Endothelial cell (in vitro differentiated cells): ENCODE measurements at regions not wholly inside any gene's neighbourhood (a gene's known extent, or its start where the extent isn't known, plus 50 kb on each side); places are given as distances from the start of the nearest gene placed in this dataset.

Experiments used
- DNase-seq: peaks from one replicate; pipeline ENCODE4 v3.0.0; 2021; ENCODE audit warnings: low spot score
- H3K27ac Mint-ChIP-seq: one replicate; pipeline ENCODE4 v1.8.0; 2021; ENCODE audit warnings: mixed read lengths, inconsistent platforms; ENCODE audit not compliant: unreplicated experiment
- H3K27me3 Mint-ChIP-seq: one replicate; pipeline ENCODE4 v1.8.0; 2021; ENCODE audit warnings: mild to moderate bottlenecking, moderate library complexity, mixed read lengths, inconsistent platforms; ENCODE audit not compliant: unreplicated experiment
- H3K36me3 Mint-ChIP-seq: one replicate; pipeline ENCODE4 v1.8.0; 2021; ENCODE audit warnings: mild to moderate bottlenecking, low read depth, mixed read lengths, inconsistent platforms; ENCODE audit not compliant: unreplicated experiment
- H3K4me1 Mint-ChIP-seq: one replicate; pipeline ENCODE4 v1.8.0; 2021; ENCODE audit warnings: mild to moderate bottlenecking, mixed read lengths, inconsistent platforms; ENCODE audit not compliant: unreplicated experiment
- H3K4me3 Mint-ChIP-seq: one replicate; pipeline ENCODE4 v1.8.0; 2021; ENCODE audit warnings: mild to moderate bottlenecking, mixed read lengths, inconsistent platforms; ENCODE audit not compliant: unreplicated experiment
- H3K9me3 Mint-ChIP-seq: one replicate; pipeline ENCODE4 v1.8.0; 2021; ENCODE audit warnings: mixed read lengths, inconsistent platforms; ENCODE audit not compliant: unreplicated experiment
- TF ChIP-seq, protein P1 (sequence below): fragments of 200-600 bp; sonication (generic); IDR thresholded peaks from one replicate; pipeline ENCODE4 v1.5.0; 2021; ENCODE audit warnings: antibody characterized with exemption; ENCODE audit not compliant: unreplicated experiment

- Mint-ChIP-seq H3K4me1 (peaks cover 9% of the 10 kb centered on the region), H3K4me3 (no peak overlapping the region), H3K27ac (no peak overlapping the region), H3K9me3 (no peaks in the 10 kb centered on the region), H3K27me3 (peaks cover 13% of the 10 kb centered on the region), H3K36me3 (peaks cover 14% of the 10 kb centered on the region)
- TF ChIP-seq, protein P1, sequence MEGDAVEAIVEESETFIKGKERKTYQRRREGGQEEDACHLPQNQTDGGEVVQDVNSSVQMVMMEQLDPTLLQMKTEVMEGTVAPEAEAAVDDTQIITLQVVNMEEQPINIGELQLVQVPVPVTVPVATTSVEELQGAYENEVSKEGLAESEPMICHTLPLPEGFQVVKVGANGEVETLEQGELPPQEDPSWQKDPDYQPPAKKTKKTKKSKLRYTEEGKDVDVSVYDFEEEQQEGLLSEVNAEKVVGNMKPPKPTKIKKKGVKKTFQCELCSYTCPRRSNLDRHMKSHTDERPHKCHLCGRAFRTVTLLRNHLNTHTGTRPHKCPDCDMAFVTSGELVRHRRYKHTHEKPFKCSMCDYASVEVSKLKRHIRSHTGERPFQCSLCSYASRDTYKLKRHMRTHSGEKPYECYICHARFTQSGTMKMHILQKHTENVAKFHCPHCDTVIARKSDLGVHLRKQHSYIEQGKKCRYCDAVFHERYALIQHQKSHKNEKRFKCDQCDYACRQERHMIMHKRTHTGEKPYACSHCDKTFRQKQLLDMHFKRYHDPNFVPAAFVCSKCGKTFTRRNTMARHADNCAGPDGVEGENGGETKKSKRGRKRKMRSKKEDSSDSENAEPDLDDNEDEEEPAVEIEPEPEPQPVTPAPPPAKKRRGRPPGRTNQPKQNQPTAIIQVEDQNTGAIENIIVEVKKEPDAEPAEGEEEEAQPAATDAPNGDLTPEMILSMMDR, result no peak
- DNase-seq, result no peak
Measured at GRCh38 chr1:175894581-175894980, 151.2 kb upstream of the TNR start.

DNA sequence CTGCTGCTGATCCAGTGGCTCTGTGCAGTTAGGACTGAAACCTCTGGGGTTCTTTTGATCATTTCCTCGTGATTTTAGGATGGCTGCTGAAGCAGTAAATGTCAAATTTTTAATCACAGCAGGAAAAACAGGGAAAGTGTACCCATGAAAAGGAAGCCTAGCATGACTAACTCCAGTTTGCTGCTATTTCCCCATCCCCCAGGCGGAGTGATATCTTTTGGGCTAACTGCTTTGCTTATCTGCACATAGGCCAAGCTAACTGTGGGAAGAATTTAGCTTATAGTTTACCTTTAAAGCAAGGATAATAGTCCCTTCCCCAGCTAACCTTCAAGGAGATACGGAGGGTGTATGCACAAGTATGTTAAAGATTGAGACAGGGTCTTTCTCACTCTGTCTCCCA lies 149.8 kb upstream of the TNR start:
- Mint-ChIP-seq H3K4me1 (peaks cover 9% of the 10 kb centered on the region), H3K36me3 (peaks cover 13% of the 10 kb centered on the region), H3K27ac (no peak overlapping the region), H3K27me3 (peaks cover 12% of the 10 kb centered on the region), H3K4me3 (no peak overlapping the region), H3K9me3 (no peaks in the 10 kb centered on the region)
- TF ChIP-seq, protein P1, result no peak
- DNase-seq, result no peak

GRCh38 chr1:175892686-175893085 lies 149.3 kb upstream of the TNR start:
- Mint-ChIP-seq H3K36me3 (peaks cover 8% of the 10 kb centered on the region), H3K4me1 (peaks cover 7% of the 10 kb centered on the region), H3K27ac (peak overlapping the region; percentile 7), H3K27me3 (peaks cover 7% of the 10 kb centered on the region), H3K4me3 (peak overlapping the region; percentile 43), H3K9me3 (no peaks in the 10 kb centered on the region)
- TF ChIP-seq, protein P1, result no peak
- no peak for DNase-seq

- peaks cover 6% of the 10 kb centered on the region for H3K27me3 Mint-ChIP-seq
- no peak for DNase-seq
Measured at GRCh38 chr1:175891783-175892309, 148.5 kb upstream of the TNR start.

DNA sequence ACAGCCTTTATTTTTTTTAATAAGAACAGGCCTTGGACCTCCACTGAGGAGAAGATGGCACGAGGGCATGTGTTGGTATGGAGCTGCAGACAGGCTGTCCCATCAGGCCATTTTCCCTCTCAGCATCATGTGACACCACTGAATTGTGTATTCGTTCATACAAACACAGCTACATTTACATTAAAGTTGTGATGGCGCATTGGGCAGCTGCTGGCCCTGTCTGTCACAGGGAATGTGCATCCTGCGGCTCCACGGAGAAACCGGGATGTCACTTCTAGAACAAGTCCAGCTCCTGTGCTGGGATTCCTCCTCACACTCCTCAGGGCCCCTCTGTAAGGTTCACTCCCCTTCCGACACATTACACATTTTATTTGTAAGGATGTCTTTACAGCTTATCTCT lies 147.6 kb upstream of the TNR start:
- no peak overlapping the region for H3K27ac Mint-ChIP-seq

More at GRCh38 chr1:175891783-175892309, 148.5 kb upstream of the TNR start:
- H3K27ac Mint-ChIP-seq, result no peak overlapping the region
- no peak overlapping the region for H3K4me3 Mint-ChIP-seq
- H3K36me3 Mint-ChIP-seq, result peaks cover 8% of the 10 kb centered on the region
- H3K4me1 Mint-ChIP-seq, result peaks cover 7% of the 10 kb centered on the region
- no peaks in the 10 kb centered on the region for H3K9me3 Mint-ChIP-seq
- TF ChIP-seq, protein P1, result no peak

More for the DNA sequence above, 147.6 kb upstream of the TNR start:
- TF ChIP-seq, protein P1, result no peak
- Mint-ChIP-seq H3K36me3 (peaks cover 8% of the 10 kb centered on the region), H3K4me3 (no peak overlapping the region), H3K9me3 (no peaks in the 10 kb centered on the region), H3K27me3 (peaks cover 6% of the 10 kb centered on the region), H3K4me1 (peaks cover 7% of the 10 kb centered on the region)
- DNase-seq, result no peak
